GM21529 (cell line): ENCODE measurements at regions not wholly inside any gene's neighbourhood (a gene's known extent, or its start where the extent isn't known, plus 50 kb on each side); places are given as distances from the start of the nearest gene placed in this dataset.

Experiments used
- ATAC-seq: cut with Tn5 transposase; IDR thresholded peaks from one replicate; pipeline ENCODE4 v1.9.1; 2021; ENCODE audit not compliant: unreplicated experiment

DNA sequence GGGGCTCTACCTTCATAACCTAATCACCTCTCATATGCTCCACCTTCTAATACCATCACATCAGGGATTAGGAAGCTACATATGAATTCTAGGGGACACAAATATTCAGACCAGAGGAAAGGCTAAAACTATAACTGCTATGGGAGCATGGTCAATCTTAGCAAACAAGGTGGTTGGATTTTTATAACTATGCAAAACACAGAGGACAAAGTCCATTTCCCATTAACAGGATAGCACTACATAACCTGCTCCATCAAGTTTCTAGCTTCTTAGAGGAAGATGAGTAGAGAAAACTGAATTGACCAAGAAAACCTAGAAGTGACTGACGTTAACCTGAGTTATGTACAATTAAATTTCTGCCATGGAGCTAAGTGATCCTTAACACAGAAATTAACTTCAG lies 398.6 kb downstream of the TBL1XR1 start:
- ATAC-seq: no peak

DNA sequence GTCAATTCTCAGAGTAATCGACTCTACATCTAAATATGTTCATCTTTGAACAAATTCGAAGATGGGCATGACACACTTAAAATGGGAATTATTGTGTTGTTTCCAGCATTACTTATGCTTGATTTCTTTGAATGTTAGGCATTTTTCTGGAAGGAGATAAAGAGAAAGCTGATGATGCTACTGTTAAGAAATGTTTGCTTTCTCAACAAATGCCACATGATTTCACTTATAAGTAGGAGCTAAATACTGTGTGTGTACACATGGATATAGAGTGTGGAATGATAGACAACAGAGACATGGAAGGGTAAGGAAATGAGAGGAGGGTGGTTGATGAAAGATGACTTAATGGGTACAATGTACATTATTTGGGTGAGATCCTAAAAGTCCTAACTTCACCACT lies 400.9 kb downstream of the TBL1XR1 start:
- no peak for ATAC-seq

DNA sequence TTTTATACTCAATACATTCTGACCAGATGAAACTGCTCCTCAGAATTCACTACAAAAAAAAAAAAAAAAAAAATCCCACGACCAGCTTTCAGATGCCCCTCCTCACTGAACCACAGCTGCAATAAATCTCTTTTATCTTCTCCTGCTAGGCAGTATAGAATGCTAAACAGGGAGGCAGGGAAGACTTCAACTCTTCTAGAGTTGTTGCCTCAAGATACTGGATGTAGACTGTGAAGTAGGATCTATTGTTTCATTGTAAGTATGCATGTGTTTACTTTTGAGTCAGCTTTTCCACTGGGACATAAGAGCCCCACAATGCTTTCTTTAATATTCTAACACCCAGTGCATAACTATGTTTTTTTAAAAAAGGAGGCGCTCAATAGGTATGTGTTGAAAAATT lies 401.4 kb downstream of the TBL1XR1 start:
- ATAC-seq: no peak

DNA sequence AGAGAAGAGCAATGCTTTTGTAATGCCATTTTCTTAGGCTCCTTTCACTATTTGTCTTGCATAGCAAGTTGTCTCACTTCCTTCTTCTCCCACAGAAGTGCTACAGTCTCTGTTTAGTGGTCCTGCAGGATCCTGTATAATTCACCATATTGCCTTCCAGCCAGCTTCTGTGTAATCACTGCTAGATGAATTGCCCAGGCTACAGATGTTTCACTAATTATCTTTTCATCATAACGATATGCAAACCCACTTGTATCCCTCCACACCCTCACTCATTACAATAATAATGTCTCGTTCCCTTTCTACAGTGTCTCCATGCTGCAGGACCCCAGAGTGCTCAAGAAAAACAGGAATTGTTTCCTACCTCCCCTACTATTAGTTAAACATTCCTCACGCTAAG lies 402.9 kb downstream of the TBL1XR1 start:
- no peak for ATAC-seq

DNA sequence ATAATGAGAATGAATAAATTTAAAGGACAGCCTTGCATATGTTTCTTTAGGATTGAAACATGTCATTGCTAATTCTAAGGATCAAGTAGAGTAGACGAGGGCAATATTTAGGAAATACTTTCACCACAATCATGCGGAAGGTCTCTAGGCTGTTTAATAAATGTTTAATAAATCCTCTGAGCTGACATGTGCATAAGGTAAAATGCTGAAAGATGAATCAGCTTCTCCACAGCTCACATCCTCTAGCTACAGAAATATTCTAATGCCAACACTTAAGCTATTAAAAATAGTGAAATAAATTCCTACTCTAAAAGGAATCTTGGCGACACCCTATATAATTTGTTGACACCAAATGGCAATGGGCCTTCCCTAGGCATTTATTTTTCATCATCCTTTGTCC lies 407.3 kb downstream of the TBL1XR1 start:
- no peak for ATAC-seq

DNA sequence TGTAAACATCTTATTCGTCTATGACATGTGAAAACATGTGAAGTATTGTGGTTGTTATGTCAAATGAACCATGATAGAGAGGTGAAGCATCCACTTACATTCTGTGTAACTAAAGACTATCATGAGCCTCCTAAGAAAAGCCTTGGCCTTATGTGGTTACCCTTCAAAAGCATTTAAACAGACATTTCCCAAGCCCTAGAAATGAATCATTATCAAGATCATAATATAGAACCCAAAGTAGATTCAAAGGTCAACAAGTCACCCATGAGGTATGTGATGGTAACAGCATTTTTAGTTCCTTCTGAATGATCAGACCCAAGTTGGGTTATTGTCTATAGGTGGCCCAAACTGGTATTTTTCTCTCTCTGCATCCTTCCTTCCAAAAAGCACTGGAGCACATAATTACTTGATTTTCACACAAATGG lies 408.0 kb downstream of the TBL1XR1 start:
- no peak for ATAC-seq

DNA sequence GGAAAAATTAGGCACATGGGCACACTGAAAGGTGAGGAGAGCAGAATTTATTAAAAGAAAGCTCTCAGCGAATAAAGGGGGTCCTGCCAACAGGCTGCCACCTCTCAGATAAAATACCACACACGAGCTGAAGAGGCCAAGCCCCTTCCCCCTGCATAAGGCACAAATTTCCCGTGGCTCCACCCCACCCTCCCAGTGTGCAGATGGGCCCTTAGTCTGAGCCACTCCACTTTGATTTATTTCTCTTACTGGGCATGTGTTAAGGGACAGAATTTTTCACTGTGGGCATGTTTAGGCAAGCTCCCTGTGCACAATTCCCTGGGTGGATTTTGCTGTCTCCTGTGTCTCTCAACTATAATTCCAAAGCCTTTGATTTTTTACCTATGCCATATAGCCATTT lies 409.8 kb downstream of the TBL1XR1 start:
- no peak for ATAC-seq

DNA sequence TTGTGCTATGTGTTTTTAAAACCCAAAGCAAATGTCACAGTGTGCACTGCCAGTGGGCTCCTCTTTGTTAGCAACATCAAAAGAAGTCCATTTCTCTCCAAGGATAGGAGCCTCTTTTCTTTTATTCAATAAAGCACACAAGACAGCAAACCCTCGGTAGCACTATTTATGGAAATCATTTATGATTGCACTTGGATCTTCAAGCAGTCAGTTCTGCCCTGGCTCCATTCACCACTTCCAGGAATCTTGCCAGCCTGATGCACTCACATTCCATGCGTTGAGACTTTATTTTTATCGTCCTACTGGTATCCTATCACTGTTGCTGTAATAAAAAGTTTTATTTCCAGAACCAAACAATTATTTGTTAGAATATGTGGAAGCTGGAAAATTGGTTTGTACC lies 412.1 kb downstream of the TBL1XR1 start:
- no peak for ATAC-seq

DNA sequence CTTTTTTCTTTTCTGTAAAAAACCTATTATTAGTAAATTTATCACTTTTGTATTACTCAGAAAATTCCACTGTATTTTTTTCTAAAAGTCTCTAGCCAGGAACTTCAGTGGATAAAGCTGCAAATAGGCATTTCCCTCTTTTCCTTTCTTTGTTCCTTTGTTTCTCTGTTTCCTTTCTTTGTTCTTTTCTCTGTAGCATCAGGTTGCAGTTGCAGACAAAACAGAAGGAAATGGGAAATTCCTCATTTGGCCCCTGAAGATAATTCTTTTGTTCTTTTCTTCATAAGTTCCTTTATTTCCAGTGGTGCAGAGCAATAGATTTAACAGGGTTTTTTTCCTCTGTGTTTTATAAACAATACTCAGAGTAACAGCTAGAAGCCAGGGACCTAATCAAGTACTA lies 416.5 kb downstream of the TBL1XR1 start:
- no peak for ATAC-seq

DNA sequence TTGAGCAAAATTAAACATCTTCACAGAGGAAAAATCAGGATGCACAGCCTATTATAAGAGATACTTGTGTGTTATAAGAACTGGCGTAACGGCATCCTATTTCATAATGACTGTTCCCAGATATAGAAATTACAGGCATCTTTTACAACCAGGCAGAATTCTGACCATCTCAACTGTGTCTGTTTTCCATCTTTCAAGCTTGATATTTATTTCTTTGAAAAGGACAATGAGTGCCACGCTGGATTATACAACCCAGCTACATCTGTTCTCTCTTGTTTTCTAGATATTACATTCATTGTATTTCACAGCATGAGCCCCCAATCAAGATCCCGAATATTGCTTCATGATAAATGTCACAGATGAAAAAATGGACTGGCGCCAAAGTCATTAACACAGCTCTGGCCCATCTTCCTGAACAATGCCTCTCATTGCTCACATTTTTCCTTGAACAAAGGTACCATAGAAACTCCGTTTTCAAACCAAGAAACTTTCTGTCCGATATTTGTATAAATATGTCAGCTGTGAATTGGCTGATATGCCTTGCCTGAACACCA lies 420.6 kb downstream of the TBL1XR1 start:
- no peak for ATAC-seq

DNA sequence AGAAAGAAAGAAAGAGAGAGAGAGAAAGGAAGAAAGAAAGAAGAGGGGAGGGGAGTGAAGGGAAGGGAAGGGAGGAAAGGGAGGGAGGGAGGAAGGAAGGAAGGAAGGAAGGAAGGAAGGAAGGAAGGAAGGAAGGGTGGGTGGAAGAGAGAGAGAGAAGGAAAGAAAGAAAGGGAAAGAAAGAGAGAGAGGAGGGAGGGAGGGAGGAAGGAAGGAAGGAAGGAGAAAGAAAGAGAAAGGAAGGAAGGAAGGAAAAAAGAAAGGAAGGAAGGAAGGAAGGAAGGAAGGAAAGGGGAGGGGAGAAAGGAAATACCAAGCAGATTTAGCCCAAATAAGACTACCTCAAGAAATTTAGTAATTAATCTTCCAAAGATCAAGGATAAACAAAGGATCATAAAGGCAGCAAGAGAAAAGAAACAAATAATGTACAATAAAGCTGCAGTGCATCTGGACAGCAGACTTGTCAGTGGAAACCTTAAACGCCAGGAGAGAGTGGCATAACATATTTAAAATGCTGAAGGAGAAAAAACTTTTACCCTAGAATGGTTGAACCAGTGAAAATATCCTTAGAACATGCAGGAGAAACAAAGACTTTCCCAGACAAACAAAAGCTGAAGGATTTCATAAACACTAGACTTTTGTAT lies 427.6 kb downstream of the TBL1XR1 start:
- ATAC-seq: no peak

DNA sequence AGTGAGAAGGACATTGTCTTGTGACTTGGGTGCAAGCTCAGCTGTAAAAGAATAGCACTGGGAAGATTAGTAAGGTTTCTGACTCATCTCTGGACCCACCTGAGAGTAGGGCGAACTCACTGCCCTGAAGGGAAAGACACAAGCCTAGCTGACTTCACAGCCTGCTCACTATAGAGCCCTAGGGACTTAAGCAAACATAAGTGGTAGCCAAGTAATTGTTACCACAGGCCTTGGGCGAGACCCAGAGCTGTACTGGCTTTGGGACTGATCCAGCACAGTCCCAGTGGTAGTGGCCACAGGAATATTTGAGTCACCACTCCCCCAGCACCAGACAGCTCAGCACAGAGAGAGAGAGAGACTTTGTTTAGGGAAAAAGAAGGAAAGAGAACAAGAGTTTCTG lies 429.9 kb downstream of the TBL1XR1 start:
- ATAC-seq: no peak

DNA sequence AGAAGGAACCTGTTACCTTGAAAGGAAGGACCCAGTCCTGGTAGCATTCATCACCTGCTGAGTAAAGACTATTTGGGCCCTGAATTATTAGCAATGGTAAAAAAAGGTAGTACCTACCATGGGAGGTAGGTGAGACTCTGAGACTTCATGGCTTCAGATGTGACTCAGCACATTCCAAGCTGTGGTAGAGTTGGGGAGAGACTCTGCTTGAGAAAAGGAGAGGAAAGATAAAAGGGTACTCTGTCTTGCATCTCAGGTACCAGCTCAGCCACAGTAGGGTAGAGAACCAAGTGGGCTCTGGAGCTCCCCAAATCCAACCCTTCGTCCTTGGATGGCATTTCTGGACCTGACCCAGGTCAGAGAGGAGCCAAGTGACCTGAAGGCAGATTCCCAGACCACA lies 430.4 kb downstream of the TBL1XR1 start:
- no peak for ATAC-seq

DNA sequence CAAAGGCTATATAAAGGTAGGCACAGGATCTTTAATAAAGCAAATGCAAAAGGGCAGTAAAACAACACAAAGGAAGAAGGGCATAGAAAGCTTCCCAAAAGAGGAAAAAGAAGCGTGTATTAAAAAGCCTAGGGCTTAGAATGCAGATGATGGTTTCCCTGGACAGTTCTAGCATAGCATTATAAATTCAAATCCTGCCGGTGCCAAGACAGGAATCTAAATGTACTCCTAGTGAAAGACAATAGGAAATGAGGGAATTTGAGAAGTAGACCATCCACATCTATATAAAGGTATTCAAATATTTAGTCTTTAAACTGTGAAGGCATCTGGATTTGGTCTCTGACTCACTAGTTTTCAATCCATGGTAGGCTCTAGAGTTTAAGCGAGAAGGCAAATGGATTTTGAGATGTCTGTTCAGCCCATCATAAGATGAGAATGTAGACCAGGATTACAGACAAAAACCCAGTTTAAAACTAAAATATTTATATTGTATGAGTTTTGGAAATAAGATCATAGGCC lies 431.8 kb downstream of the TBL1XR1 start:
- ATAC-seq: no peak

DNA sequence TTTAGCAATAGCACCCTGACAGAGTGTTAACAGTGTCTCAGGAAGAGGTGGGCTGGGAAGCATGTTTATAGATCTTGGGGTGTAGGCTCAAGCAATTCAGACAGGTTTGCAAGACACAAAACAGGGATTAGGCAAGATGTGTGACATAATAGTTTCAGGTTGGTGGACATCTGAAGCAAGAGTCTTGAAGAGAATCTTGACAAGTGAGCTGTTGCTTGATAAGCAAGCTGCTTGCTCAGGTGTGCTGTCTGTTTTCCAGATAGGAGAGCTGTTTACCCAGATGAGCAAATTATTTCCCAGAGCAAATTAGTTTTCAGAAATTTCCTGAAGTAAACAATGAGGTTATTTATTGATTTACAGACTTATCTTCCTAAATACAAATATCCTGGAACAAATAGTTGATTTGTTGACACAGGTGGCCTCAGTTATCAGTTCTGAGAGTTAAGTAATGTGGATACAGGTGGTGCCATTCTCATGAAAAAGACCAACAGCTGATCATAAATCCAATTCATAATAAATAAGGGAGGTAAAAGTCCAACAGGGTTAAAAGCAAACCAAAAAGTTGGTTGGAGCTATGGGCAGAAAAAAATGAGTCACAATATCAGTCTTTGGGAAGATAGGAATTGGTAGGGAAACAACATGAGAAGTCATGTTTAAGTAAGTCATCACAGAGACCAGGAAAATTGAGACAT lies 437.3 kb downstream of the TBL1XR1 start:
- ATAC-seq: no peak

DNA sequence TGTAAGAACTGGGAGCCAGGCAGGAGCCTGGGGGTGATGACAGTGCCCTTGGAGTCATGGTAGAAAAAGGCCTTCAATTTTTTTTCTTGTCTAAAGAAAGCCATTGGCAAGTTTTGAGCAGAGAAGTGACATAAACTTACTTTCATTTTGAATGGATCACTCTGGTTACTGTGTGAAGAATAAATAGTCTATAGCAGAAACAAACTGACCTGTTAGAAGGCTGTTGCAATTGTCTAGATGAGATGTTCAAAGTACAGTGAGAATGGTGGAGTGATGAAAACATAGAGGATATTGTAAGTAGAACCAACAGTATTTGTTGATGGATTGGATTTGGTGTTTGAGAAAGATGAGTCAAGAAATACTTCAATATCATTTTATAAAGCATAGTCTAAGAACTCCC lies 439.9 kb downstream of the TBL1XR1 start:
- no peak for ATAC-seq

DNA sequence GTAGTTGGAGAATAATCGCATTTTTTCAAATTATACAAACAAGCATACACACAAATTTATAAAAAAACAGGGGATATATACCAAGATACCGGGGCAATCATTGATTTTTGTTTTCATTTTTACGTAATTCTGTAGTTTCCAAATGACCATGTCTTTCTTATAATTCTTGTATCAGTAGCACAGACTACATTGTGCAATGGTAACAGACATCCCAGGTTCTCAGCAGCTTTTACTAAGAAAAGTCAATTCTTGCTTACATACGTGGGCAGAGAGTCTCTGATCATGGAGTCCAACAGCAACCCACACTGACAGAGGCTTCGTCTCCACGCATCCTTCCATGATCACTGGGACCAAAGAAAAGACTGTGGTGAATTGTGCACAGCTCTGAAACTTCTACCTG lies 441.3 kb downstream of the TBL1XR1 start:
- no peak for ATAC-seq

DNA sequence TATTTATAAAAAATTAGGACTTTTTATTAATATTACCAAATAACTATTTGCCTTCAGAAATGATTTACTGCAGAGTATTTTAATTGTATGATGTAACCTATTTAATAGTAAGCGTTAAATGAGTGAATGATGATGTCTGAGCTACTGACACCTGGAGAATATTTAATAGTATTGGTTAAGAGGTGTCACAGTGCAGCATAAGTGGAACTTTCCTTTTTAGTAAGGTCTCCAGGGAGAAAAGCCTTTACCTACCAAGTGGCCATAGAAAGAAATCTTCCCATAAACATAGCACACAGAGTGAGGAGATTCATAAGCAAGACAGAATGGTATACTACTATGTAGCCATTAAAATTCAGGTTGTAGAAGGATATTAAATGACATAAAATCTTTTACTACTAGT lies 441.7 kb downstream of the TBL1XR1 start:
- no peak for ATAC-seq

DNA sequence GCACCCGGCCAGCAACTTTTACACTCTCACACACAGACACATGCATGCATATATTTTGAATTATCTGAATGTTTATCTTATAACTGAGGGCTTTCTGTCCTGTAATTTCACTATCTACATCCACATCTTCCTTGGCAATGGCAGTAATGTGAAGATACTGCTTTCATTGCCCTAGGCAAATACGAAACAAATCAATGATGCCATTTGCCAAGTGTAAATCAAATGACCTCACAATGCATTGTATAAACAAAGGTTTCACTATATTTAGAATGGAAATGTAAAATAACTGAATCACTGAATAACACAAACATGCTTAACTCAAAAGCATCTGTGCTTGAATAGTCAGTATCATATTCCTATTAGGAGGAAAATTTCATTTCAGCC lies 455.6 kb downstream of the TBL1XR1 start:
- no peak for ATAC-seq

DNA sequence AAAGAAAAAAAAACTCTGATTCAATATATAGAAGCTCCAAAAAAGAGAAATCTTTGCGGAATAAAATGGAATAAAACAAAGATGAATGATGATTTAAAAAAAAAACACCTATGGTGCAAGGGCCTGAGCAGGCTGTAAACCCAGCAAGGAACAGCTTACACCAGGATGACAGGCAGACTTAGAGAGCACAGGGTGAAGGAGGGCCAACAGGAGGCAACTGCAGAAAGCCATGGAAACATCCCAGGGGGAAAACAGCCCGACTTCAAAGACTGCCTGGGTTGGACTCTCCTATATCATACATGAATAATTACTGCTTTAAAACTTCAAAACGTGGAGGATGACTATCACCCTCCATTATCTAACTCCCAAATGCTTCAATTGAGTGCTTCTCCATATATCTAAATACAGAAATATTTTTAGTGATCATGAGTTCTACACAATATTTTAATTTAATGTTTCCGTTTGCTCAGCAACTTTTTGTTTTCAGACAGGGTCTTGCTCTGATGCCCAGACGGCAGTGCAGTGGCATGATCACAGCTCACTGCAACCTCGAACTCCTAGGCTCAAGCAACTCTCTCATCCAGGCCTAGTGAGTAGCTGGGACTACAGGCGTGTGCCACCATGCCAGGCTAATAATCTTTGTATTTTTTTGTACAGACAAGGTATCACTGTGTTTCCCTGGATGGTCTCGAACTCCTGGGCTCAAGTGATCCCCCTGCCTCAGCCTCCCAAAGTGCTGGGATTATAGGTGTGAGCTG lies 456.2 kb downstream of the TBL1XR1 start:
- ATAC-seq: no peak

DNA sequence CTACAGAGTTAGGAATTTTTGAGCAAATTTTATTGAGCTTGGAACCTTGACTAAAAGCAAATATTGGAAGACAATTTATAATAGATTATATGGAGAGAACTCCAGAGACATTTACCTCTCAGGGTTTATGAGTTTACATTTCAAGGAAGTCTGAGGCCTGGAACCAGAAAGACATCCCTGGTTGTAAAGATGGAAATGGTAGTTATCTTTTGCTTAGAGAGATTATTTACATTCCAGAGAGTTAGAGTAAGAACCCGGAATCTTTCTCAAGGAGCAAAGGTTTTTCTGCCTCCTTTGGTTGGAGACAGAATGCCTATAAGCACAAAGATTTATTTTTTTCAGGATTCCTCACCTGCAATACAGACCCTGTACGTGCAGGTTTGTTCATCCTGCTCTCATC lies 458.1 kb downstream of the TBL1XR1 start:
- ATAC-seq: no peak
